NCI-H1092 treated with DMSO at 0.1 percent for 48 hours (cell line): ENCODE measurements at regions not wholly inside any gene's neighbourhood (a gene's known extent, or its start where the extent isn't known, plus 50 kb on each side); places are given as distances from the start of the nearest gene placed in this dataset.

Source experiments
- DNase-seq: peaks from one replicate; lab custom pipeline; 2025; lab: John Stamatoyannopoulos, UW

GRCh38 chr10:130745821-130746220, 565.7 kb downstream of the TCERG1L start:
- no peak for DNase-seq

GRCh38 chr10:130746311-130746710, 565.2 kb downstream of the TCERG1L start:
- no peak for DNase-seq

DNA sequence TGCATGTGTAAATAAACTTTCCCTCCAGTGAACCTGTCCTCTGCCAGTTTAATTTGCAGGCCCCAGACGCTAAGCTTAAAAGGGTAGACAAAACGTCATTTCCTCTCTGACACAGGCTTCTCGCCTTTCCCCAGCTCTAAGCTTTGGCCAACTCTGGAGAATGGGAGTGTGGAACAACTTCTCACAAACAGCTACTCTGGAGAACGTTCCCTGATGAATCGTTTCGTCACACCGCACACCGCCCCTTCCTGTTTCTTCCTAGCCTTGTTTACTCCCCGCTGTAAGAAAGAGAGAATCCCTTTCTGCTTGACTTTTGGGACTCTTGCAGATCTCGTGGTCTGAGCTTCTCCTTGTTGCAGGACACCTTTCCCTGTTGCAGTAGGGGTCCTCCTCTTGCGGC, 564.2 kb downstream of the TCERG1L start:
- DNase-seq = no peak

GRCh38 chr10:130747946-130748345, 563.6 kb downstream of the TCERG1L start:
- DNase-seq = no peak

- no peak for DNase-seq
Observed at GRCh38 chr10:130748409-130749057, 563.0 kb downstream of the TCERG1L start.

GRCh38 chr10:130749911-130750310, 561.6 kb downstream of the TCERG1L start:
- no peak for DNase-seq

GRCh38 chr10:130750441-130750840, 561.1 kb downstream of the TCERG1L start:
- DNase-seq = no peak

DNA sequence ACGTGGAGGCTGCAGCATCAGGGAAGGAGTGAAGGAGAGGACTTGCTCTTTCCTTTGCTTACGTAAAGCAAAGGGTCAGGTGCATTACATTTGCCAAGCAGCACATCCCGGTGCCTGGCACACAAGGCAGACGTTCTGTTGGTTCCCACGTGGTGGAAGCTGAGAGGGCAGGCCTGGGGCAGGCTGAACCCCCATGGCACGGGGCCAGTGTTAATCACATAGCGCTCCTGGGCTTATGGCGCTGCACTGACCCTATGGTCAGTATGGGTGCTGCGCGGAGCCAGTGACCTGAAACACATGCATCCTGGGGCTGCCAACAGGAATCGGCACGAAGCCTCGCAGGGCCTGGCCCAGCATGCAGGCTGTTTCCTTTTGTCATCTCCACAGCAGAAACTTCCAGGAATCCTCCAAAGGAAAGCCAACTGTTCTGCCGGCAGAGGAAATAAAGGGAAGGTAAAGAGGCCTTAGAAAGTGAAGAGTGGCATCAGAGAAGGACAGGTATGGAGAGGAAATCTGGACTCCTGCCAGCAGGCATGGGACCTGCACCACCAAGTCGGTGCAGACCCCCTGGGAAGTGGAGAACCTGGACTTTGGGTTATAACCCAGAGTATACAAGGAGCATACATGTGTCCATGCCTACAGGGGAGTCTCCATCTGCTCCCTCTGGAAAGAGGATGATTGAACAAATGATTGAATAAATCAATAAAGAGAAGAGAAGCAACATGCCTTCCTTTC, 560.2 kb downstream of the TCERG1L start:
- no peak for DNase-seq

DNA sequence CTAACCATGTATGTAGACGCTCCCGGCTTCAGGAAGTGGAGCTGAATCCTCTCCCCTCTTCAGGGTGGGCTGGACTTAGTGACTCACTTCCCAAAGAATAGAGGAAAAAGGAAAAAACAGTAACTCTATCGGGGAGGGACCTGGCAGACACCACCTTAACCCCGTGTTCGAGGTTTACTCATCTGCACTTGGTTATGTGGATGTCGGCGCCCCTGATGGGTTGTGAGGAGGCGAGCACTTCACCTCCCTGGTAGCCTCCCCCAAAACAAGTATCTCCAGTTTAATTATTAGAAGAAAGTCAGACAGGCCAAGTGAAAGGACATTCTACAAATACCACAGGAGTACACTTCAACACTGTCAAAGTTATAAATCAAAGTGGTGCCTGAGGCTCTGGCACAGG, 559.7 kb downstream of the TCERG1L start:
- no peak for DNase-seq

DNA sequence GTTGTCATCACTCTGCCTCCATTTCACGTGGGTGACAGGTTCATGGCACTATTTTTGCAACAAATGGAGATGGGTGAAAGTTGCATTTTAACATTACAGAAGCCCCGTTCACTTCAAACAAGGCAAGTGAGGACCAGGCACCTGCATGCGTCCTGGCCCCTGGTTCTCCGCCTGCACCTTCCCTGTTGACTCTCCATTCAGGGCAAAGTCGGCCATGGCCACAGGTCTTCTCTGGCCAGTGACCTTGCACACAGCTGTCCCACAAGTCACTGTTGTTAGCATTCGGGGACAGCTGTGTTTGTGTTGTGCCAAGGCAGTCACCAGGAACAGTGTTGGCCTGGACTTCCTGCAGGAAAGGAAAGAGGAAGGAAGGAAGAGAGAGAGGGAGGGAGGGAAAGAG, 554.9 kb downstream of the TCERG1L start:
- no peak for DNase-seq

GRCh38 chr10:130757271-130757670, 554.2 kb downstream of the TCERG1L start:
- DNase-seq = no peak

DNA sequence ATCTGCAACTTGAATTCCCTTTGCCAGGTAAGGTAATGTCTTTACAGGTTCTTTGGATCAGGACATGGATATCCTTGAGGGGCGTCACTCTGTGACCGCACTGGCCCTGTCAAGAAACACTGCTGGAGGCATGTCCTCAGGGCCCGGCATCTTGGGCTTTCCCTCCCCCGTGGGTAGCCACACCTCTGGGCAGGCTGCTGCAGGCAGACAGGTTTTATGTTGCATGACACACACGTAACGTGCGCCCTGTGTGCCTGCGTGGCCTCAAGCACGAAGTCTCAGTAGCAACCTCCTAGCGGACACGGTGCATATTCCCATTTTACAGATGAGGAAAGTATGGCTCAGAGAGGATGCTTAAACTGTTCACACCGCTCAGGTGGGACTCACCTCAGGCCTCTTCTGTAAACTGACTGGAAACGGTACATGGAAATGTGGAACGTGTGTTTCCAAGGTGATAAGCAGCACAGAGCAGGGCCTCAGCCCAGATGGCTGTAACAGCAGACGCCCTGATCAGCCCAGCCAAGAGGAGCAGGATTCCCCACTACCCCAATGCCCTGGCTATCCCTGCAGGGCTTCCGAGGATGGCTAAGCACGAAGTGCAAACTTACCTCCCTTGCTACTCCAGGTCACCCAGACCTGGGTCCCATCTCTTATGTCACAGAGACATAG, 553.6 kb downstream of the TCERG1L start:
- no peak for DNase-seq

DNA sequence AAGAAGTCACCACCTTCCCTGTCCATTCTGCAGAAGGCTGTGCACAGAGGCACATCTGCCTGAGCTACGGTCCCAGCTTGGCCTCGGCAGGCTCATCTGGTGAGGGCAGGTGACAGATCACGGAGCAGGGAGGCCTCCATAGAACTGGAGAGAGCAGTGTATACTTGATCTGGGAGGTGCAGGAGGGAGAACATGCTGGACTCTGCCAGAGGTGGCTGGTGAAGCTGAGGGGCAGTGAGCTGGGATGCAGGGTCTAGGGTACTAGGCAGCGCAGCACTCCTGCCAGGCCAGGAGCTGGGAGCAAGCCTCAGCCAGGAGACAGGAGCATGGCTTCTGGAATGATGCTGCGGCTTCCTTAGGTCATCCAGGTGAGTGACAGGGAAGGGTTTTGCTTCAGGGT, 553.0 kb downstream of the TCERG1L start:
- no peak for DNase-seq

- no peak for DNase-seq
Observed at GRCh38 chr10:130761032-130761575, 550.4 kb downstream of the TCERG1L start.

DNA sequence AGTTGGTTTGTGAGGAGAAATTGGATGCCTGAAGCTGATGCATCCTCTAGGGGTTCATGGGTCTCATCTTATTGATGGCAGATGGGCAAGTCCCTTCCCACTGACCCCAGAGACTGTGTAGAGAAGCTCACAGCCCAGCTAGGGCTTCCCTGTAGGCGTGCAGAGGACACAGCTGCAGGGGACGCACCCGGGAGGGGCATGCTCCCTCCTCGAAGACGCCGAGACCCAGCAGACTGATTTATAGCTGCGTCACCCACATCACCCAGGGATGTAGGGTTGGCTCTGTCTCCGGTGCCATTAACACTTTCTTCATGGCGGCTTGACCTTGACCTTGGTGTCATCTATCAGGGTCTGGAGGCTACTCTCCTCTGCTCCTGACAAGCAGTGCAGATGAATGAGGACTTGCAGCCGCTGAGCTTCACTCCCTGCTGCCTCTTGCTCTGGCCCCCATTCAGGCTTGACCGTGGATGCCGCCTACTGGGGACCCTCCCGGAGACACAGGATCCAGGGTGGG, 549.7 kb downstream of the TCERG1L start:
- DNase-seq = no peak

DNA sequence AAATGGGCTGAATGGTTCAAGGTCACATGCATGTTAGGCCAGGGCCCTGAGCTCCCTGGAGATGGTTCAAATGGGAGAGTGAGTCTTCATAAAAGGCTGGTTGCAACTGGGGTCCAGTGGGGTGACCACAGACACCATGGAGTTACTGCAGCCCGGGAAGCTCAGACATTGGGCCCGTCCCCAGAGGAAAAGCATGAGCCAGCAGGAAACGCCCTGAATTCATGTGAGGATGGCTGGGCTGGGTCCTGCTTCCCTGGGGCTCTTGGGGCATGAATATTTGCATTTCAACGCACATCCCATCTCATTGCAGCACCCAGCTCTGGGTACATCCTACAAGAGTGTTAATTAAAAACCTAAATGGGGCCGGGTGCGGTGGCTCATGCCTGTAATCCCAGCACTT, 549.0 kb downstream of the TCERG1L start:
- no peak for DNase-seq

DNA sequence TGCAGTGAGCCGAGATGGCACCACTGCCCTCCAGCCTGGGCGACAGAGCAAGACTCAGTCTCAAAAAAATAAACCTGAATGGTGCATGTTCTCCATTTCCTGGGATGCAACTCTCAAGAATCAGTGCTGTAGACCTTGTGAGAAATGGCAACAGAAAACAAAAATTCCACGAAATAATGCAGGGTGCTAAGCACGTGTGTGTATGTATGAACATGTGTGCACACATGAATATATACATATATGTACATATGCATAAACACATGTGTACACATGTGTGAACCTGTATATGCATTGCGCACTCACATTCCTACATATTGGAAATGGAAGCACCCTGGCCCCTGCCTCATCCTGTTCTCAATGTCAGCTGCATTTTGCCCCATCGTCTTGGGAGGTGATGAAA, 548.5 kb downstream of the TCERG1L start:
- DNase-seq = no peak

DNA sequence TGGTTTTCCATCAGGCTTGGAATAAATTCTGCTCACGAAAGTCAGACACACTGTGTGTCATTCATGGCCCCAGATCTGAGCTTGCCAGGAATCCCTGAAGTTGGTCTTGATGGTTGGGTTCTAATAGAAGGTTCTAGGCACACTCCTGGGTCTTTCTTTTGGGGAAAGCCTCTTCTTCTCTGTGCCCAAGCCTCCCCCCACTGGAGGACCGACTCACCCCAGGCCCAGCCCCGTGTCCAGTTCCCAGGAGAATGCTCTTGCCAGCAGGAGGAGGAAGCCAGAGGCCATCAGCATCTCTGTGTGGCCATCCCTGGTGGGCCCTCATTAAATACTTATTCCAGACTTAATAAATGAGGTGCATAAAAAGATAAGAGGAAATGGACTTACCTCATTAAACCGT, 548.0 kb downstream of the TCERG1L start:
- no peak for DNase-seq

DNA sequence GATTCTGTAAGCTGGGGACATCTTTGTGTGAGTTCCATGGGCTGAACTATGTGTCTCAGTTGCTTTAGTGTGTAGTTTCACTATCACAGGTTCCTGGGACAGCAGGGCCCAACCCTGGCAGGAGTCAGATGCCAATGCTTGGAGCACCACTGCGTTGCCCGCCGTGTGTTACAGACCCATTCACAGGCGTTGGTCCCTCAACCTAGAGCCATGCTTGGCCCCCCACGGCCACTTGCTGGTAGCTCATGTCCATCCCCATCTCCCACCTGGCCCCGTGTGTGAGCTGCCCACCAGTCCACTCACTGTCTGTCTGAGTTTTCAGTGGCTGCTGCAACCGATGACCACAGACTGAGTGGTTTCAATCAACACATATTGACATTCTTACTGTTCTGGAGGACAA, 546.9 kb downstream of the TCERG1L start:
- no peak for DNase-seq

GRCh38 chr10:130766071-130766470, 545.5 kb downstream of the TCERG1L start:
- DNase-seq = no peak

DNA sequence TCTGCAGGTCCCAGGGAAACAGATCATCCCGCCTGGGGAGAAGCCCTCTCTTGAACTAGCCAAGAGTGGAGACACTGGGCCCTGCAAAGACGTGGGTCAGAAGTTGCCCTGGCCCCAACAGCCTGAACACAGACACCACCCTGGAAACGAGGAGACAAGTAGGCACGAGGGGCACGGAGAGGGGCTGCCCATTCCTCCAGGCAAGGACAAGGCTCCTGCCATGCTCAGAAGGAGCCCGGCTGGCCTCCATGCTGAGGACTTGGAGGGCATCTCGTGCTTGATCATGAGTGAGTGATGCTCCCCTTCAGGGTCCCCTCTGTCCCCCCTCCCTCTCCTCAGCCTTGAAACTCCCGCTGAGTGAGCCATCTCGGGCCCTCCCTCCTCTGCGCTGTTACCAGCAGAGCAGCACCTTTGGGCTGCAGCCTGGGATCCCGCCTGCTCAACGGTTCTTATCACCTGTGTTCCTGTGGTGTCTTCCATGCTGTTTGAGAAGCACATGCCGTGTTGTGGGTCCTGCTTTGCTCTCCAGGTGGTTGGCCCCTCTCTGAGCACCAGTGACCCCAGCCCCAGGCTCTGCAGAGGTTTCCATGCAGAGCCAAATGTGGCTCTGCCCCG, 544.3 kb downstream of the TCERG1L start:
- no peak for DNase-seq
